Esophagus squamous epithelium (tissue), 4 donors: ENCODE measurements at regions not wholly inside any gene's neighbourhood (a gene's known extent, or its start where the extent isn't known, plus 50 kb on each side); places are given as distances from the start of the nearest gene placed in this dataset.
"Not testable (repeated sequence)": the region's sequence is repeated elsewhere in the genome, so short reads cannot be mapped to it uniquely, and the experiment has no call there.

Experiments used
- POLR2A ChIP-seq, 4 donors: fragments of 450-650 bp; IDR thresholded peaks; one replicate each; pipeline ENCODE4 v1.6.1; 2017; ENCODE audit warnings: antibody characterized with exemption in 4 of 4, mild to moderate bottlenecking in 4 of 4, moderate library complexity in 3 of 4
- TF ChIP-seq, protein P1 (sequence below), 6 experiments: fragments of 450-650 bp in 4 of 6; fragments of 200-600 bp in 2 of 6; sonication (generic) in 2 of 6; IDR thresholded peaks; one replicate each; pipeline ENCODE4 v1.5.1; 2016 to 2019; ENCODE audit warnings: antibody characterized with exemption in 6 of 6, mild to moderate bottlenecking in 4 of 6, moderate library complexity in 4 of 6

DNA sequence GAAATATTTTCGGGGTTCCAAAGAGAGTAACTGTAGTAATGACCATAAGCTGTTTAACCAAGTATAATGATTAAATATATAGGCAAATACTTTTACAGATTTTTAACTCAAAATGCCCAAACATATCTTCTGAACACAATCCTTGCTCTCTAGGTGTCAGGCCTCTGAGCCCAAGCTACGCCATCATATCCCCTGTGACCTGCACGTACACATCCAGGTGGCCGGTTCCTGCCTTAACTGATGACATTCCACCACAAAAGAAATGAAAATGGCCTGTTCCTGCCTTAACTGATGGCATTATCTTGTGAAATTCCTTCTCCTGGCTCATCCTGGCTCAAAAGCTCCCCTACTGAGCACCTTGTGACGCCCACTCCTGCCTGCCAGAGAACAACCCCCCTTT is 1305.1 kb upstream of the ACVR2A start:
- TF ChIP-seq, protein P1, sequence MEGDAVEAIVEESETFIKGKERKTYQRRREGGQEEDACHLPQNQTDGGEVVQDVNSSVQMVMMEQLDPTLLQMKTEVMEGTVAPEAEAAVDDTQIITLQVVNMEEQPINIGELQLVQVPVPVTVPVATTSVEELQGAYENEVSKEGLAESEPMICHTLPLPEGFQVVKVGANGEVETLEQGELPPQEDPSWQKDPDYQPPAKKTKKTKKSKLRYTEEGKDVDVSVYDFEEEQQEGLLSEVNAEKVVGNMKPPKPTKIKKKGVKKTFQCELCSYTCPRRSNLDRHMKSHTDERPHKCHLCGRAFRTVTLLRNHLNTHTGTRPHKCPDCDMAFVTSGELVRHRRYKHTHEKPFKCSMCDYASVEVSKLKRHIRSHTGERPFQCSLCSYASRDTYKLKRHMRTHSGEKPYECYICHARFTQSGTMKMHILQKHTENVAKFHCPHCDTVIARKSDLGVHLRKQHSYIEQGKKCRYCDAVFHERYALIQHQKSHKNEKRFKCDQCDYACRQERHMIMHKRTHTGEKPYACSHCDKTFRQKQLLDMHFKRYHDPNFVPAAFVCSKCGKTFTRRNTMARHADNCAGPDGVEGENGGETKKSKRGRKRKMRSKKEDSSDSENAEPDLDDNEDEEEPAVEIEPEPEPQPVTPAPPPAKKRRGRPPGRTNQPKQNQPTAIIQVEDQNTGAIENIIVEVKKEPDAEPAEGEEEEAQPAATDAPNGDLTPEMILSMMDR (IDR thresholded peaks at IDR 0.05) = not testable (repeated sequence)
- TF ChIP-seq POLR2A (IDR thresholded peaks at IDR 0.05) = not testable (repeated sequence)
